ENCODE measurements at regions not wholly inside any gene's neighbourhood (a gene's known extent, or its start where the extent isn't known, plus 50 kb on each side); places are given as distances from the start of the nearest gene placed in this dataset.

- H3K9ac ChIP-seq (ENCODE audit: low read length) = no peak overlapping the region
- H3K27me3 ChIP-seq (ENCODE audit: low read length) = no peaks in the 10 kb centered on the region
- no peaks in the 10 kb centered on the region for H3K79me2 ChIP-seq (ENCODE audit: insufficient read depth, low read length)
- H3K27ac ChIP-seq (ENCODE audit: low read depth, low read length) = no peak overlapping the region
- no peak overlapping the region for H3K4me3 ChIP-seq (ENCODE audit: insufficient read depth, low read length, poor library complexity, severe bottlenecking)
- H3K9me2 ChIP-seq (replicated peaks; ENCODE audit: insufficient read depth, low read length) = no peaks in the 10 kb centered on the region
- no peaks in the 10 kb centered on the region for H4K20me1 ChIP-seq (ENCODE audit: low read depth, low read length)
- no peak overlapping the region for H3K4me2 ChIP-seq (ENCODE audit: low read depth, low read length, poor library complexity, severe bottlenecking)
- H3F3A ChIP-seq (ENCODE audit: insufficient read depth) = no peaks in the 10 kb centered on the region
- H2AFZ ChIP-seq (ENCODE audit: low read depth, low read length, severe bottlenecking) = no peak overlapping the region
- TF ChIP-seq EZH2phosphoT487 (conservative IDR thresholded peaks at IDR 0.05; ENCODE audit: low read length) = no peak
- TF ChIP-seq, protein P1, sequence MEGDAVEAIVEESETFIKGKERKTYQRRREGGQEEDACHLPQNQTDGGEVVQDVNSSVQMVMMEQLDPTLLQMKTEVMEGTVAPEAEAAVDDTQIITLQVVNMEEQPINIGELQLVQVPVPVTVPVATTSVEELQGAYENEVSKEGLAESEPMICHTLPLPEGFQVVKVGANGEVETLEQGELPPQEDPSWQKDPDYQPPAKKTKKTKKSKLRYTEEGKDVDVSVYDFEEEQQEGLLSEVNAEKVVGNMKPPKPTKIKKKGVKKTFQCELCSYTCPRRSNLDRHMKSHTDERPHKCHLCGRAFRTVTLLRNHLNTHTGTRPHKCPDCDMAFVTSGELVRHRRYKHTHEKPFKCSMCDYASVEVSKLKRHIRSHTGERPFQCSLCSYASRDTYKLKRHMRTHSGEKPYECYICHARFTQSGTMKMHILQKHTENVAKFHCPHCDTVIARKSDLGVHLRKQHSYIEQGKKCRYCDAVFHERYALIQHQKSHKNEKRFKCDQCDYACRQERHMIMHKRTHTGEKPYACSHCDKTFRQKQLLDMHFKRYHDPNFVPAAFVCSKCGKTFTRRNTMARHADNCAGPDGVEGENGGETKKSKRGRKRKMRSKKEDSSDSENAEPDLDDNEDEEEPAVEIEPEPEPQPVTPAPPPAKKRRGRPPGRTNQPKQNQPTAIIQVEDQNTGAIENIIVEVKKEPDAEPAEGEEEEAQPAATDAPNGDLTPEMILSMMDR (IDR thresholded peaks at IDR 0.05; ENCODE audit: insufficient read depth, low read length, poor library complexity, severe bottlenecking) = no peak
- no peaks in the 10 kb centered on the region for H3K9me3 ChIP-seq (ENCODE audit: insufficient read depth, low read length)
- H3K36me3 ChIP-seq (ENCODE audit: low read length) = no peaks in the 10 kb centered on the region
These were observed 203.0 kb downstream of the RWDD3 start for GRCh38 chr1:95437011-95437410.

GRCh38 chr1:95437781-95438180, 203.8 kb downstream of the RWDD3 start:
- Histone ChIP-seq H3K27me3 (ENCODE audit: low read length) (no peaks in the 10 kb centered on the region), H3K27ac (ENCODE audit: low read depth, low read length) (no peak overlapping the region), H3K79me2 (ENCODE audit: insufficient read depth, low read length) (no peaks in the 10 kb centered on the region), H4K20me1 (ENCODE audit: low read depth, low read length) (no peaks in the 10 kb centered on the region), H3K36me3 (ENCODE audit: low read length) (no peaks in the 10 kb centered on the region), H3K9ac (ENCODE audit: low read length) (no peak overlapping the region), H2AFZ (ENCODE audit: low read depth, low read length, severe bottlenecking) (no peak overlapping the region), H3K9me3 (ENCODE audit: insufficient read depth, low read length) (no peaks in the 10 kb centered on the region), H3K4me2 (ENCODE audit: low read depth, low read length, poor library complexity, severe bottlenecking) (no peak overlapping the region), H3F3A (ENCODE audit: insufficient read depth) (no peaks in the 10 kb centered on the region), H3K9me2 (replicated peaks; ENCODE audit: insufficient read depth, low read length) (no peaks in the 10 kb centered on the region), H3K4me3 (ENCODE audit: insufficient read depth, low read length, poor library complexity, severe bottlenecking) (no peak overlapping the region)
- TF ChIP-seq EZH2phosphoT487 (conservative IDR thresholded peaks at IDR 0.05; ENCODE audit: low read length) = no peak
- TF ChIP-seq, protein P1 (IDR thresholded peaks at IDR 0.05; ENCODE audit: insufficient read depth, low read length, poor library complexity, severe bottlenecking) = no peak

DNA sequence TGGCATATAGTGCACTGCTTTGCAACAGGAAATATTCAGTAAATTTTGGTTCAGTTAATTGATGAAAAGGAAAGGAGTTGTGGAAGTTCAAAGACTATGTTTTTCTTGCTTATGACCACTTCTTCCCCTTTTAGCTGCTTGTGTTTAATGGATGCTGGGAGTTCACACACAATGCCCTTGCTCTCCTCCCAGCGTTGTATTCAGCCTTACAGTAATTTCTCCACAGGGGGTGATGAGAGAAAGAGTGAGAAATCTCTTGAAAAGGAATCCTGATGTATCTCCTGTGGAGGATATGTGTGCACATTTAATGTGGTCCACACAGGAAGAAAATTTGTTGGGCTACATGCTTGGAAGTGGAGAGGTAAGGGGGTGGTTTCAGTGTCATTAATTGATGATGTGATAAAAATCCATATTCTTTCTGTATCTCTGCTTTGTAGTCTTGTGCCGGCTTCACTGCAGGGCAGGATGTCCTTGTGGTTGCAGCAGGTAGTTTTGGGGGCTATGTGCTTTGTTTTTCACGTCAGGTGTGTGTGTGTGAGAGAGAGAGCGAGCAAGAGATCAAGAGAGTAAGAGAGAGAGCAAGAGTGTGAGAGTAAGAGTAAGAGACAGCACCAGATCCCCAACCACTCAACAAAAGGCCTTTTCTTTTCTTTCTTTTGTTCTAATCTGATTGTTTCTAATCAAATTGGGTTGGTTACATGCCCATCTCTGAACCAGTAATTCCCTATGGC, 204.4 kb downstream of the RWDD3 start:
- H3K9me3 ChIP-seq (ENCODE audit: insufficient read depth, low read length) = no peaks in the 10 kb centered on the region
- no peaks in the 10 kb centered on the region for H3K27me3 ChIP-seq (ENCODE audit: low read length)
- no peak overlapping the region for H3K27ac ChIP-seq (ENCODE audit: low read depth, low read length)
- H3F3A ChIP-seq (ENCODE audit: insufficient read depth) = no peaks in the 10 kb centered on the region
- H3K36me3 ChIP-seq (ENCODE audit: low read length) = no peaks in the 10 kb centered on the region
- no peak overlapping the region for H3K4me2 ChIP-seq (ENCODE audit: low read depth, low read length, poor library complexity, severe bottlenecking)
- H3K79me2 ChIP-seq (ENCODE audit: insufficient read depth, low read length) = no peaks in the 10 kb centered on the region
- H3K9ac ChIP-seq (ENCODE audit: low read length) = no peak overlapping the region
- no peak overlapping the region for H3K4me3 ChIP-seq (ENCODE audit: insufficient read depth, low read length, poor library complexity, severe bottlenecking)
- TF ChIP-seq, protein P1 (IDR thresholded peaks at IDR 0.05; ENCODE audit: insufficient read depth, low read length, poor library complexity, severe bottlenecking) = no peak
- TF ChIP-seq EZH2phosphoT487 (conservative IDR thresholded peaks at IDR 0.05; ENCODE audit: low read length) = no peak
- no peaks in the 10 kb centered on the region for H4K20me1 ChIP-seq (ENCODE audit: low read depth, low read length)
- H2AFZ ChIP-seq (ENCODE audit: low read depth, low read length, severe bottlenecking) = no peak overlapping the region
- no peaks in the 10 kb centered on the region for H3K9me2 ChIP-seq (replicated peaks; ENCODE audit: insufficient read depth, low read length)
